ENCODE measurements at regions not wholly inside any gene's neighbourhood (a gene's known extent, or its start where the extent isn't known, plus 50 kb on each side); places are given as distances from the start of the nearest gene placed in this dataset.

- DNase-seq (ENCODE audit: insufficient read length, low spot score) (no peak), FAIRE-seq (no peak)
Measured at GRCh38 chr9:129490583-129491486, 130.1 kb downstream of the C9orf50 start.

GRCh38 chr9:129489838-129490582, 130.9 kb downstream of the C9orf50 start:
- FAIRE-seq: no peak
- DNase-seq (ENCODE audit: insufficient read length, low spot score): no peak

DNA sequence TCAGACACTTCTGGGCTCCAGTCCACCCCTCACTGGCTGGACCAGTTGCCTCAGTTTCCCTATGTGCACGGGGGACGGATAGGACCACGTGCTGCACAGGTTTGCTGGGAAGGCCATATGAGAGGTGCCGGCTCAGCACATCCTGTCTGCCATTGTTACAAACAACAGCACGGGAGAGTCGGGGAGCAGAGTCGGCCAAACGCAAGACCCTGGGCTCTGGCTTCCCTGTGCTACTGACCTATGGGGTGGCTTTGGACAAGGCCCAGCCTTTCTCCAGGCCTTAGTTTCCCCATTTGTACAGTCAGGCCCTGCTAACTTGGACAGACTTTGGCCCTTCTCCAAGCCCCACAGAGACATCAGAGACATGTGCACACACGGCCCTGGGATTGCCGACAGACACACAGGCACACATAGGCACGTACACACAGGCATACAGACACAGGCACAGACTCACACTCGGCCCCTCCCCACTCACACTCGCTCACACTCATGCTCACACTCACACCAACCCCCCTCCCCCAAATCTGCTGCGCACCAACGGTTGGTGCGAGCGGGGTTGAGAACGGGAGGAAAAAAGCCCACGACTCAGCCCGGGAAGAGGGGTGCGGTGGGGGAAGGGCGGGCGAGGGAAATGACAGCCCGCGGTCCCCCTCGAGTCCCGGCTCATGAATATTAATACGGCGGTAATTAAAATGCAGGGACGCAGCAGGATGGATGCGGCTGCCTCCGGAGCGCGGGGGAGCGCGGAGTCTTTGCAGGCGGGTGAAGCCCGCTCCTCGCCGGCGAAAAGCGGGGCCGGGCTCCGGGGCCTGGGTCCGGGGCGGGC, 133.0 kb downstream of the C9orf50 start:
- FAIRE-seq (no peak), DNase-seq (ENCODE audit: insufficient read length, low spot score) (no peak)

DNA sequence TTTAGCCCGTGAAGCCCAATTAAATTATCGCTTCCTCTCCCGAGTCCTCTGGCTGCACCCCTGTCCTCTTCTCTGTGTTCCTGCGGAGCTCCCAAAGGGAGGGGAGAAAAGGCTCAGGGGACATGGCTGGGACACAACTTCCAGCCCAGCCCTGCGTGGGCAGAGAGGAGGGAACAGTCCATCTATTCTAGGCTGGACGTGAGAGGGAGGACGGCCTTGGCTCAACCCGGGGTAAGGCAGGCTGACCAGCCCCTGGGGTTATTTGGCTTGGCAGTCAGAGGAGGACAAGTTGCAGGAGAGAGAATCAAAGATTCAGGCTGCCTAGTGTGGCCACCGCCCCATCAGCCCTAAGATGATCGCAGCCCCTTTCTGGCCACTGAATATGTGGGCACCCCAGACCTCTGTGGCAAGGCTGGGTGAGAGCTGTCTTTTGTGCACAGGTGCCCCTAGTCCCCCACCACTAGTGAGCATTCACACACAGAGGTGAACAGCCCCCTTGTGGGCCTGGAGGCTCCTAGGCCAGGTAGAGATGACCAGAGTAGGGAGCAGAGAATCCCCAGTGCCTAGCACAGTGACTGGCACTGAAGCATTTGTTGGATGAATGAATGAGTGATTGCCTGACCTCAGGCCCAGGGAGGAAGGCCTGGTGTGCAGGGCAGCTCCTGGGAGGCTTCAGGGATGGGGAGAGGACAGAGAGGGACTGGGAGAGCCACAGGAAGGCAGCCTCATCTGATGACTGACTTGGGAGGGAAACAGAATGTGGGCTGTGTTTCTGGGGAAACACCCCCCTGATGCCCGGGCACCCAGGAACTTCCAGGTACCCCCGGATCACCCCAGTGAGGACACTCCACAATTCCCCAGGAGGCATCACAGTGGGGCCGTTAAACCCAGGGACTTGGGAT, 133.9 kb downstream of the C9orf50 start:
- FAIRE-seq: no peak
- no peak for DNase-seq (ENCODE audit: insufficient read length, low spot score)

DNA sequence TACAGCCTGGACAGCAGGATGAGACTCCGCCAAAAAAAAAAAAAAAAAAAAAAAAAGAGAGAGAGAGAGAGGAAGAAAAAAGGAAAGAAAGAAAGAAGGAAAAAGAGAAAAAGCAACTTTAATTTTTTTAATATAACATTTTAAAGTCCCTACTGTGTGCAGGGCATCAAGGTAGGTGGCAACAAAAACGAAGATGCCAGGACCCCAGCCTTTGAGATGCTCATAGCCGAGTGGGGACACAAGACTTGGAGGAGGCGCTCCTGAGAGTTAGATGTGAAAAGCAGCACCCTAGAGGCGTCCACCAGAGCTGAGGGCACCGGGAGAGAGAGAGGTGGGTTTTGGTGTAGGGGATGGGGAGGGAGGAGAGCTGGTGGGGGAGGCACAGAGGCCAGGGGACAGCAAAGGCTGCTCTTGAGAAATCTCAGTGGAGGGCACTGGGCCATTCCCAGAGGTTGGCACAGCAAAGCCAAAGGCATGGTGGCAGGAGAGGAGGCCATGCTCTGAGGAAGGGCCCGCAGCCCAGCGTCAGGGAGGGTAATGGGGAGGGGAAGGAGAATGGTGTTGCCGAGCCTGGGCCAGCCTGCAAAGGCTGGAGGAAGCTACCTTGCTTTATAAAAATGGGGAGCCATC, 135.6 kb downstream of the C9orf50 start:
- no peak for DNase-seq (ENCODE audit: insufficient read length, low spot score)
- FAIRE-seq: no peak

DNA sequence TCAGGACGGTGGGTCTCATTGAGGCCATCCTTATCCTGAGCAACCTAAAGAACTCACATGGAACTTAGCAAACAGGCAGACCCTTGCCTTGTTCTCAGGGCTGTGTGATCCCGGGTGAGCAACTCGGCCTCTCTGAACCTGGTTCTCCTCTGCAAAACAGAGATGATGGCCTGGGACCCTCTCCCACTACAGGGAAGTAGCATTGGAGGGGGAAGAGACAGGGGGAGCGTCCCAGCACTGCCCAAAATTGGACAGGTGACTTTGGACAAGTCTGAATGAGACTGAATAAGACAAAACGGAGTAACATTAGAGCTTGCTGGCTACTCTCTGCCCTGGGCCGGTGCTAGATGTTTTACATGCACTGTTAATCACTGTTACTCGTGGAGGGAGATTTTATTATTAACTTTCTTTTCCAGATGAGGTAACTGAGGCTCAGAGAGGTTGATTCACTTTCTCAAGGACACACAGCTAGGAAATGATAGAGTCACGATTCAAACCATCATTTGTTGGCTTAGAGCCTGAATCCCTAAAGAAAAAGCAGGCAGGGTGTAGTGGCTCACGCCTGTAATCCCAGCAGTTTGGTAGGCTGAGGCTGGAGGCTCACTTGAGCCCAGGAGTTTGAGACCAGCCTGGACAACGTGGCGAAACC, 136.4 kb downstream of the C9orf50 start:
- FAIRE-seq (no peak), DNase-seq (ENCODE audit: insufficient read length, low spot score) (no peak)

GRCh38 chr9:129483415-129484351, 137.2 kb downstream of the C9orf50 start:
- DNase-seq (ENCODE audit: insufficient read length, low spot score): no peak
- FAIRE-seq: no peak

- no peak for FAIRE-seq
- DNase-seq (ENCODE audit: insufficient read length, low spot score): no peak
Measured at GRCh38 chr9:129482521-129483414, 138.1 kb downstream of the C9orf50 start.

GRCh38 chr9:129481810-129482511, 138.9 kb downstream of the C9orf50 start:
- DNase-seq (ENCODE audit: insufficient read length, low spot score): no peak
- FAIRE-seq: no peak

- DNase-seq (ENCODE audit: insufficient read length, low spot score) (no peak), FAIRE-seq (no peak)
Measured at GRCh38 chr9:129481424-129481809, 139.5 kb downstream of the C9orf50 start.

GRCh38 chr9:129480745-129481144, 140.2 kb downstream of the C9orf50 start:
- FAIRE-seq: no peak
- no peak for DNase-seq (ENCODE audit: insufficient read length, low spot score)

DNA sequence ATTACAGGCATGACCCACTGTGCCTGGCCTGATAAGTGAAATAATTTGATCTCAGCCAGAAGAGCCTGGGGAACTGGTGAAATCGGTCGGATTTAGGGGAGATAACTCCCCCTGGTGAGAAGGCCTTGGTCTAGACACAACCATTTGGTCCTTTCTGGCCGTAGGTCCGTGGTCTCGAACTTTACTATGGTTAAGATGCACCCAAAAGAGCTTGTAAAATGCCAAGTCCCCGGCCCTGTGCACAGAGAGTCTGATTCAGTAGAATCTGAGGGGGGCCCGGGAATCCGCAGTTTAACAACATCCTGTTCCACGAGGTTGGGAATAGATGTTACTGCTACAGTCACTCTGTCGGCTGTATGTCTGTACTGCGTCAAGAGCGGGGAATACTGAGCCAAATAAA, 140.7 kb downstream of the C9orf50 start:
- FAIRE-seq: no peak
- DNase-seq (ENCODE audit: insufficient read length, low spot score): no peak

DNA sequence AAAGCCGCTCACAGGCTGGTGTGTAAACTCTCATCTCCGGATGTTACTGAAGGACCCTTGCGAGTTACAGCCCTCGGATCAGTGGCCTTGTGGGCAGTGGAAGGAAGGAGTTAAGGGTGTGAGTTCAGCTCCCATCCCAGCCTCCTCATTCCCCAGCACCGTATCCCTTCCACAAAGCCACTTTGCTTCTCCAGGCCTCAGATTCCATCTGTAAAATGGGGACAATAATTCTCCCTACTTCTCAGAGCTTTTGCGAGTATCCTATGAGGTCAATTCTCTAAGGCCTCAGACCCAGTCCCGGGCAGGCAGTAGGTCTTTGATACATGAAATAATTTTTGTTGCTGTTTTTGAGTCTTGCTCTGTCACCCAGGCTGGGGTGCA, 141.3 kb downstream of the C9orf50 start:
- FAIRE-seq (no peak), DNase-seq (ENCODE audit: insufficient read length, low spot score) (no peak)

GRCh38 chr9:129478961-129479630, 141.8 kb downstream of the C9orf50 start:
- DNase-seq (ENCODE audit: insufficient read length, low spot score) (no peak), FAIRE-seq (no peak)

GRCh38 chr9:129478461-129478860, 142.4 kb downstream of the C9orf50 start:
- no peak for FAIRE-seq
- no peak for DNase-seq (ENCODE audit: insufficient read length, low spot score)
